H9 (cell line): ENCODE measurements at regions not wholly inside any gene's neighbourhood (a gene's known extent, or its start where the extent isn't known, plus 50 kb on each side); places are given as distances from the start of the nearest gene placed in this dataset.

Experiments used
- DNase-seq: peaks from one replicate; pipeline ENCODE4 v3.0.0-alpha.2; 2017
- H2AFZ ChIP-seq: one replicate; pipeline ENCODE4 v1.6.1; 2013; ENCODE audit warnings: mild to moderate bottlenecking, low read length, control low read depth, moderate library complexity
- H2AK5ac ChIP-seq: 2 replicates; pipeline ENCODE4 v1.6.1; 2013; ENCODE audit warnings: low read length, control low read depth, mixed read lengths; ENCODE audit not compliant: insufficient read length
- H2BK120ac ChIP-seq: one replicate; pipeline ENCODE4 v1.6.1; 2013; ENCODE audit warnings: low read depth, mild to moderate bottlenecking, low read length, control low read depth, inconsistent platforms; ENCODE audit not compliant: poor library complexity, severe bottlenecking
- H2BK12ac ChIP-seq: 2 replicates; pipeline ENCODE4 v1.6.1; 2013; ENCODE audit warnings: low read length, control low read depth, mixed read lengths, low read depth; ENCODE audit not compliant: insufficient read length
- H2BK15ac ChIP-seq: 2 replicates; pipeline ENCODE4 v1.6.1; 2013; ENCODE audit warnings: low read depth, low read length, control low read depth
- H2BK20ac ChIP-seq: one replicate; pipeline ENCODE4 v1.6.1; 2013; ENCODE audit warnings: low read depth, mild to moderate bottlenecking, low read length, control low read depth, inconsistent platforms; ENCODE audit not compliant: poor library complexity, severe bottlenecking
- H2BK5ac ChIP-seq: 2 replicates; pipeline ENCODE4 v1.6.1; 2013; ENCODE audit warnings: low read length, control low read depth, mixed read lengths; ENCODE audit not compliant: insufficient read length
- H3K14ac ChIP-seq: 2 replicates; pipeline ENCODE4 v1.6.1; 2013; ENCODE audit warnings: low read length, control low read depth; ENCODE audit not compliant: insufficient read depth
- H3K18ac ChIP-seq: 2 replicates; pipeline ENCODE4 v1.6.1; 2013; ENCODE audit warnings: low read depth, mild to moderate bottlenecking, mixed read lengths, low read length, control low read depth; ENCODE audit not compliant: insufficient read length
- H3K23ac ChIP-seq: 2 replicates; pipeline ENCODE4 v1.6.1; 2013; ENCODE audit warnings: low read length, control low read depth, mixed read lengths, low read depth; ENCODE audit not compliant: insufficient read length
- H3K23me2 ChIP-seq: 2 replicates; pipeline ENCODE4 v1.6.1; 2013; ENCODE audit warnings: low read depth, mild to moderate bottlenecking, mixed read lengths, low read length, control low read depth; ENCODE audit not compliant: insufficient read length, poor library complexity, severe bottlenecking
- H3K27ac ChIP-seq: 2 replicates; pipeline ENCODE4 v1.5.1; 2013; ENCODE audit warnings: low read length, control low read depth, mixed read lengths, low read depth; ENCODE audit not compliant: insufficient read length
- H3K27me3 ChIP-seq: 2 replicates; pipeline ENCODE4 v1.6.1; 2013; ENCODE audit warnings: low read length, control low read depth, inconsistent platforms; ENCODE audit not compliant: insufficient read depth
- H3K4ac ChIP-seq: 2 replicates; pipeline ENCODE4 v1.6.1; 2013; ENCODE audit warnings: low read depth, mild to moderate bottlenecking, control low read depth, inconsistent platforms, low read length, moderate library complexity
- H3K4me1 ChIP-seq: 2 replicates; pipeline ENCODE4 v1.6.1; 2013; ENCODE audit warnings: low read length, control low read depth, inconsistent platforms; ENCODE audit not compliant: insufficient read depth
- H3K4me2 ChIP-seq: 2 replicates; pipeline ENCODE4 v1.6.1; 2013; ENCODE audit warnings: low read length, control low read depth, mixed read lengths; ENCODE audit not compliant: insufficient read length, insufficient read depth
- H3K56ac ChIP-seq: 2 replicates; pipeline ENCODE4 v1.6.1; 2013; ENCODE audit warnings: low read depth, mild to moderate bottlenecking, mixed read lengths, low read length, control low read depth; ENCODE audit not compliant: insufficient read length
- H3K79me1 ChIP-seq: 2 replicates; pipeline ENCODE4 v1.6.1; 2013; ENCODE audit warnings: low read depth, mild to moderate bottlenecking, moderate library complexity, low read length, control low read depth, inconsistent platforms; ENCODE audit not compliant: insufficient read depth, poor library complexity, severe bottlenecking
- H3K79me2 ChIP-seq: 2 replicates; pipeline ENCODE4 v1.6.1; 2013; ENCODE audit warnings: low read length, control low read depth, inconsistent platforms; ENCODE audit not compliant: insufficient read depth
- H3K9ac ChIP-seq: 2 replicates; pipeline ENCODE4 v1.6.1; 2013; ENCODE audit warnings: low read length, control low read depth, mixed read lengths; ENCODE audit not compliant: insufficient read length; ENCODE audit errors: extremely low read depth
- H3K9me3 ChIP-seq: one replicate; pipeline ENCODE4 v1.6.1; 2013; ENCODE audit warnings: low read depth, low read length, inconsistent platforms; ENCODE audit not compliant: control insufficient read depth
- H3T11ph ChIP-seq: one replicate; pipeline ENCODE4 v1.6.1; 2013; ENCODE audit warnings: mild to moderate bottlenecking, low read length, control low read depth, inconsistent platforms
- H4K20me1 ChIP-seq: one replicate; pipeline ENCODE4 v1.6.1; 2013; ENCODE audit not compliant: control insufficient read depth, insufficient read length, insufficient read depth
- H4K5ac ChIP-seq: 2 replicates; pipeline ENCODE4 v1.6.1; 2013; ENCODE audit warnings: low read depth, mild to moderate bottlenecking, mixed read lengths, low read length, control low read depth; ENCODE audit not compliant: insufficient read length
- H4K8ac ChIP-seq: replicated peaks from 2 replicates; pipeline ENCODE4 v1.6.1; 2013; ENCODE audit warnings: low read length, control low read depth, mixed read lengths, low read depth; ENCODE audit not compliant: insufficient read length
- H4K91ac ChIP-seq: 2 replicates; pipeline ENCODE4 v1.6.1; 2013; ENCODE audit warnings: low read depth, mild to moderate bottlenecking, moderate library complexity, mixed read lengths, low read length, control low read depth; ENCODE audit not compliant: insufficient read length
- H3K27ac Mint-ChIP-seq, 3 experiments: 2 replicates in 2 of 3; 3 replicates in 1 of 3; pipeline ENCODE4 v1.8.0; 2020 to 2021; ENCODE audit warnings: mixed read lengths in 3 of 3, mild to moderate bottlenecking in 1 of 3, moderate library complexity in 1 of 3
- H3K27me3 Mint-ChIP-seq: 2 replicates; pipeline ENCODE4 v1.8.0; 2021; ENCODE audit warnings: low read depth, mild to moderate bottlenecking, moderate library complexity, mixed read lengths
- H3K36me3 Mint-ChIP-seq, 3 experiments: 2 replicates in 2 of 3; 3 replicates in 1 of 3; pipeline ENCODE4 v1.8.0; 2020 to 2021; ENCODE audit warnings: low read depth in 3 of 3, mixed read lengths in 3 of 3; ENCODE audit not compliant: insufficient read depth in 1 of 3
- H3K4me1 Mint-ChIP-seq, 2 experiments: 2 replicates each; pipeline ENCODE4 v1.8.0; 2020; ENCODE audit warnings: mixed read lengths in 2 of 2
- H3K4me3 Mint-ChIP-seq, 2 experiments: 2 replicates in 1 of 2; 3 replicates in 1 of 2; pipeline ENCODE4 v1.8.0; 2020 to 2021; ENCODE audit warnings: mild to moderate bottlenecking in 2 of 2, mixed read lengths in 2 of 2, moderate library complexity in 1 of 2
- H3K9me3 Mint-ChIP-seq, 2 experiments: 2 replicates in 1 of 2; 3 replicates in 1 of 2; pipeline ENCODE4 v1.8.0; 2020; ENCODE audit warnings: mild to moderate bottlenecking in 2 of 2, mixed read lengths in 2 of 2, moderate library complexity in 1 of 2
- CTCF ChIP-seq: fragments of 200-600 bp; sonication (generic); conservative IDR thresholded peaks from 3 replicates; pipeline ENCODE4 v1.8.0; 2021; ENCODE audit warnings: antibody characterized with exemption, mild to moderate bottlenecking
- WGBS: extraction: QIAGEN DNeasy Blood & Tissue Kit; methylation state at CpG from one replicate; pipeline ENCODE4 v1.1.7; 2013; ENCODE audit warnings: missing lambda C conversion rate, low lambda C conversion rate, mixed read lengths; ENCODE audit not compliant: insufficient read length; ENCODE audit errors: extremely low coverage; 5-methylcytosine and 5-hydroxymethylcytosine counted together

- no peak overlapping the region for H4K5ac ChIP-seq
- no peak overlapping the region for H4K91ac ChIP-seq
- TF ChIP-seq CTCF: no peak
- no peak overlapping the region for H2BK5ac ChIP-seq
- no peak overlapping the region for H3K4me2 ChIP-seq
- H3K23ac ChIP-seq: no peak overlapping the region
- H3K9me3 ChIP-seq: no peaks in the 10 kb centered on the region
- H3K4ac ChIP-seq: no peak overlapping the region
- H3K14ac ChIP-seq: no peak overlapping the region
- no peak overlapping the region for H2AK5ac ChIP-seq
- no peaks in the 10 kb centered on the region for H3K4me1 ChIP-seq
- H3K36me3 Mint-ChIP-seq: no peaks in the 10 kb centered on the region
- no peak overlapping the region for H2BK120ac ChIP-seq
- H3K79me2 ChIP-seq: no peaks in the 10 kb centered on the region
- no peak overlapping the region for H3K27ac ChIP-seq
- no peak for DNase-seq
- H3K4me1 Mint-ChIP-seq: no peaks in the 10 kb centered on the region
- H3K79me1 ChIP-seq: no peaks in the 10 kb centered on the region
- H3K27me3 Mint-ChIP-seq: no peaks in the 10 kb centered on the region; the same call in 1 of the 2 replicates
- H3K56ac ChIP-seq: no peak overlapping the region
- no peak overlapping the region for H2BK20ac ChIP-seq
- H3K9me3 Mint-ChIP-seq: no peaks in the 10 kb centered on the region
- no peaks in the 10 kb centered on the region for H3K27me3 ChIP-seq
- H4K20me1 ChIP-seq: no peaks in the 10 kb centered on the region
- H3K9ac ChIP-seq: no peak overlapping the region
- H3K27ac Mint-ChIP-seq: no peak overlapping the region
- H2BK15ac ChIP-seq: no peak overlapping the region
- no peak overlapping the region for H2AFZ ChIP-seq
- no CpG with 5 or more reads among the region's 2 CpGs for WGBS
- no peak overlapping the region for H4K8ac ChIP-seq
- no peak overlapping the region for H3K18ac ChIP-seq
- no peak overlapping the region for H3T11ph ChIP-seq
- no peaks in the 10 kb centered on the region for H3K23me2 ChIP-seq
- no peak overlapping the region for H3K4me3 Mint-ChIP-seq
- H2BK12ac ChIP-seq: no peak overlapping the region
These were observed 266.7 kb downstream of the METTL4 start for GRCh38 chr18:2304378-2305175.
